ENCODE measurements at regions not wholly inside any gene's neighbourhood (a gene's known extent, or its start where the extent isn't known, plus 50 kb on each side); places are given as distances from the start of the nearest gene placed in this dataset.

DNA sequence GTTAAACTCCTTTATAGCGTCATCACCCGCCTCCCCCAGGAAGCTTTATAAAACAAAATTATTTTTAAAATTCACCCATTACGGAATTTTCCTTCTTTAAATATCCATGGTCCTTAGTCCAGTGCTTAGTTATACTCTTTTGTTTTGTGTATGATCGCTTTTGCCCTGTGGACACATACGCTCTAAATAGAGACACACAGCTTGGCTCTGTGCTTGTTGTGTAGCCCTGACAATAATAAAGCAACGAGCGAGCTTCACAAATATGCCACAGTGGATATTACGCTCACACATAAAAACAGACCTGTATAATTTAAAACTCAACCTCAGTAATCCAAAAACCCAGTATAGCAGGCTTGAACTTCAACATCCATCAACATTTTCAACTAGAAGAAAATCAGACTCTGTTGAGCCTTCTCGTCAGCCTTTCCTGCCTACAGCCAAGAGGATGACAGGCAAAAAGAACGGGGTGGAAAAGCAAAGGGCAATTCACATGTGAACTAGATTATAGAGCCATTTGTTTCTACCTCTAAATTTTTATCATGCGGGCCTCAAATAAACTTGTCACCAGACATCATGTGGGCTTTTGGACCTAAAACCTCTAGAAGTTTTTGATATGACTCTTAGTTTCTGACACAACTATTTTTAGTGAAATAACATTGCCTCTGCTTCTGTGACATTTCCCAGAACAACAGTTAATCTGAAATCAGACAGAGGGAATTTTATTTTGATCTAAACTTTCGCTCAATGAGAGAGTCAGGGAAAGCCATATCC, 89.6 kb upstream of the THBS1 start:
- Histone ChIP-seq H3K36me3 (ENCODE audit: insufficient read depth in 1 of 2, low read depth in 1 of 2) (no peaks in the 10 kb centered on the region), H3K9me3 (no peaks in the 10 kb centered on the region), H3K4me3 (no peak overlapping the region), H3K4me1 (no peaks in the 10 kb centered on the region), H3K27ac (no peak overlapping the region), H3K27me3 (ENCODE audit: insufficient read depth in 3 of 3, low read length in 2 of 3) (no peaks in the 10 kb centered on the region)
- 90 to 92% (median 92%) methylated on average over 12 of the region's 12 CpGs for WGBS, 3 donors
- intact Hi-C loops (cut with DNase I): no loop called here
- DNase-seq (no peak), ATAC-seq (no peak)
- TF ChIP-seq, protein P1, sequence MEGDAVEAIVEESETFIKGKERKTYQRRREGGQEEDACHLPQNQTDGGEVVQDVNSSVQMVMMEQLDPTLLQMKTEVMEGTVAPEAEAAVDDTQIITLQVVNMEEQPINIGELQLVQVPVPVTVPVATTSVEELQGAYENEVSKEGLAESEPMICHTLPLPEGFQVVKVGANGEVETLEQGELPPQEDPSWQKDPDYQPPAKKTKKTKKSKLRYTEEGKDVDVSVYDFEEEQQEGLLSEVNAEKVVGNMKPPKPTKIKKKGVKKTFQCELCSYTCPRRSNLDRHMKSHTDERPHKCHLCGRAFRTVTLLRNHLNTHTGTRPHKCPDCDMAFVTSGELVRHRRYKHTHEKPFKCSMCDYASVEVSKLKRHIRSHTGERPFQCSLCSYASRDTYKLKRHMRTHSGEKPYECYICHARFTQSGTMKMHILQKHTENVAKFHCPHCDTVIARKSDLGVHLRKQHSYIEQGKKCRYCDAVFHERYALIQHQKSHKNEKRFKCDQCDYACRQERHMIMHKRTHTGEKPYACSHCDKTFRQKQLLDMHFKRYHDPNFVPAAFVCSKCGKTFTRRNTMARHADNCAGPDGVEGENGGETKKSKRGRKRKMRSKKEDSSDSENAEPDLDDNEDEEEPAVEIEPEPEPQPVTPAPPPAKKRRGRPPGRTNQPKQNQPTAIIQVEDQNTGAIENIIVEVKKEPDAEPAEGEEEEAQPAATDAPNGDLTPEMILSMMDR (IDR thresholded peaks at IDR 0.05): no peak

DNA sequence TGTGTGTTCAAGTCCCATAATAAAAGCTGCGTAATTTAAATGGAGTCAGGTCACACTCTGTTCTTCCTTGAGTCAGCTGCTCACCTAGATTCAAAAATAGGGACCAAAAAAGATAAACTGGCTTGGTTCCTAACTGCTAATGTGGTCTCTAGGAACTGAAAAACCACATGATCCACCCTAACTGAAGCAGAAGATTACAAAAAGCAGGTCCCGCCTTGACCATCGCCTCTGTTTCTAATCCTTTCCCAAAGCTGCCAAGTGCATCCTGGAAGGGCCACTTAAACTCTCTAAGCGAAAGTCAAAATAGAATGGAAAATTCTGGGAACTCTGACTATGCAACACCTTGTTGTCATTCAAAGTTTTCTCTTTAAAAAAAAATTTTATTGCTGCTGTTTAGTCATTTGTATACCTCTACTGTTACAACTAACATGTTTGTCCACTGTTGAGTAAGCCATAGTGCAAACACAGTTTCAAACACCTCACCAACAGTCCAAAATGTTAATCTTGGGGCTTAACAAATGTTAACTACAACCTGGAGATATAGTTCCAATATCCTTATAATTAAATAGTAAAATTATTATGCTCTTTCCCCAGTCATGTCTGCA, 88.9 kb upstream of the THBS1 start:
- intact Hi-C loops (cut with DNase I): no loop called here
- H3K9me3 ChIP-seq: no peaks in the 10 kb centered on the region
- DNase-seq (no peak), ATAC-seq (no peak)
- H3K27me3 ChIP-seq (ENCODE audit: insufficient read depth in 3 of 3, low read length in 2 of 3): no peaks in the 10 kb centered on the region
- WGBS, 3 donors: 60 to 68% (median 62%) methylated on average over 4 of the region's 4 CpGs
- no peak overlapping the region for H3K27ac ChIP-seq
- TF ChIP-seq, protein P1 (IDR thresholded peaks at IDR 0.05): no peak
- no peak overlapping the region for H3K4me3 ChIP-seq
- no peaks in the 10 kb centered on the region for H3K36me3 ChIP-seq (ENCODE audit: insufficient read depth in 1 of 2, low read depth in 1 of 2)
- no peaks in the 10 kb centered on the region for H3K4me1 ChIP-seq

DNA sequence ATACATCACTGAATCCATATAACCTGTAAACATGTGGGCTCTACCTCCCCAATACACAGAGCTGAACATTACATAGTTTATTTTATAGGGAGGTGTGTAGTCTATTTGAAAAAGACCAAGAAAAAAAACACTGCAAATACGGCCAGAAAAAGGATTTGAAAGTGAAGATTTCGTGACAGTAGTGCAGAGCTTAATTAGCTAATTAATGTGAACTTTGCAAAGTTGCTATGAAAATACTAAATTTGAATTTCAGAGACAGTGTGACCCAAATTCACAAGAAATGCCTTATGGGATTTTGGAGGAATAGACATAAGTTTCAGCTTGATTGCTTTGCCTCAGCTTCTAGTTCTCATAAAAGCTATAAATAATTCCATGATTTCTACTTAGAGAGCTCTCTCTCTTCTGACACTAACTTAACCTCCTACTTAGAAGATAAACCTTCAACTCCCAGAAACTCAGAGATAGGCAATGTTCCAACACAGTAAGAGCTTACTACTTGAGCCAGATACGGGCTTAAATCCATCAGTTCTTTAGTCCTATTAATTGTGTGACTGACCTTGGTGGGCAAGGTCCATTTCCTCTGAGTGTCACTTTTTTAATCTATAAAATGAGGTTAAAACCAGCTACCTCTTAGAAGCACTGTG, 87.3 kb upstream of the THBS1 start:
- no peak for ATAC-seq
- 80 to 84% (median 82%) methylated on average over 3 of the region's 3 CpGs for WGBS, 3 donors
- Histone ChIP-seq H3K4me3 (no peak overlapping the region), H3K36me3 (ENCODE audit: insufficient read depth in 1 of 2, low read depth in 1 of 2) (no peaks in the 10 kb centered on the region), H3K27ac (no peak overlapping the region), H3K27me3 (ENCODE audit: insufficient read depth in 3 of 3, low read length in 2 of 3) (no peaks in the 10 kb centered on the region), H3K9me3 (no peaks in the 10 kb centered on the region), H3K4me1 (no peaks in the 10 kb centered on the region)
- DNase-seq: no peak
- intact Hi-C loops (cut with DNase I): no loop called here
- TF ChIP-seq, protein P1 (IDR thresholded peaks at IDR 0.05): no peak

DNA sequence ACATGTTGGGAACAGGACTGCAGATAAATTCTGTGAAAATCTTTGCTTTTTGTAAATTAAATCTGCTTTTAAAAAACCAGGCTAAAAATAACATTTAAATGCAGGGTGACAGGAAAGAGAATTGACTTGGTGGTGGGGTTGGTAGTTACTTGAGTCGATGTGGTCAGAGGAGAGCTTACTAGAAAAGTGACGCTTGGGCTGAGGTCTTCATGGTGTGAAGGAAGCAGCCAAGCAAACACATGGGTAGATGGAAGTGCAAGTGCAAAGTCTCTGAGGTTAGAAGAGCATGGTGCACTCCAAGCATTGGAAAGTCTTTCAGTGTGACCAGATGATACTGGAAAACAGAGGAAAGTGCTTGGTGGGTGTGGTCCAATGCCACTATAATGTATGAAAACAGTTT, 86.4 kb upstream of the THBS1 start:
- WGBS, 3 donors: 91 to 97% (median 92%) methylated on average over 2 of the region's 2 CpGs
- H3K4me1 ChIP-seq: no peaks in the 10 kb centered on the region

More for the DNA sequence above, 86.4 kb upstream of the THBS1 start:
- no peak for ATAC-seq
- H3K27me3 ChIP-seq (ENCODE audit: insufficient read depth in 3 of 3, low read length in 2 of 3): no peaks in the 10 kb centered on the region
- TF ChIP-seq, protein P1 (IDR thresholded peaks at IDR 0.05): no peak
- intact Hi-C loops (cut with DNase I): no loop called here
- DNase-seq: no peak
- H3K36me3 ChIP-seq (ENCODE audit: insufficient read depth in 1 of 2, low read depth in 1 of 2): no peaks in the 10 kb centered on the region
- no peak overlapping the region for H3K27ac ChIP-seq
- no peak overlapping the region for H3K4me3 ChIP-seq
- no peaks in the 10 kb centered on the region for H3K9me3 ChIP-seq
